ENCODE measurements at regions not wholly inside any gene's neighbourhood (a gene's known extent, or its start where the extent isn't known, plus 50 kb on each side); places are given as distances from the start of the nearest gene placed in this dataset.

GRCh38 chr11:23564370-23564769 lies 704.1 kb upstream of the CCDC179 start:
- TF ChIP-seq CTCF (IDR thresholded peaks at IDR 0.05; ENCODE audit: low read length, missing control alignments), result no peak
- DNase-seq (ENCODE audit: low read depth), result no peak
- no peak overlapping the region for H3K4me3 ChIP-seq (replicated peaks; ENCODE audit: low read depth, low read length)

- no peak for DNase-seq (ENCODE audit: low read depth)
- no peak for TF ChIP-seq CTCF (IDR thresholded peaks at IDR 0.05; ENCODE audit: low read length, missing control alignments)
- no peak overlapping the region for H3K4me3 ChIP-seq (replicated peaks; ENCODE audit: low read depth, low read length)
These were observed 708.9 kb upstream of the CCDC179 start for GRCh38 chr11:23569134-23569533.

GRCh38 chr11:23569547-23569946 lies 709.3 kb upstream of the CCDC179 start:
- no peak overlapping the region for H3K4me3 ChIP-seq (replicated peaks; ENCODE audit: low read depth, low read length)

GRCh38 chr11:23570828-23571227 lies 710.6 kb upstream of the CCDC179 start:
- DNase-seq (ENCODE audit: low read depth), result peak; percentile 24
- H3K4me3 ChIP-seq (replicated peaks; ENCODE audit: low read depth, low read length), result no peak overlapping the region
- TF ChIP-seq CTCF (IDR thresholded peaks at IDR 0.05; ENCODE audit: low read length, missing control alignments), result no peak

More at GRCh38 chr11:23569547-23569946, 709.3 kb upstream of the CCDC179 start:
- no peak for TF ChIP-seq CTCF (IDR thresholded peaks at IDR 0.05; ENCODE audit: low read length, missing control alignments)
- no peak for DNase-seq (ENCODE audit: low read depth)

GRCh38 chr11:23573429-23573828 lies 713.2 kb upstream of the CCDC179 start:
- no peak for DNase-seq (ENCODE audit: low read depth)
- H3K4me3 ChIP-seq (replicated peaks; ENCODE audit: low read depth, low read length), result no peak overlapping the region
- no peak for TF ChIP-seq CTCF (IDR thresholded peaks at IDR 0.05; ENCODE audit: low read length, missing control alignments)

GRCh38 chr11:23574149-23574548 lies 713.9 kb upstream of the CCDC179 start:
- no peak for TF ChIP-seq CTCF (IDR thresholded peaks at IDR 0.05; ENCODE audit: low read length, missing control alignments)
- no peak for DNase-seq (ENCODE audit: low read depth)
- H3K4me3 ChIP-seq (replicated peaks; ENCODE audit: low read depth, low read length), result no peak overlapping the region

GRCh38 chr11:23577296-23577695 lies 717.0 kb upstream of the CCDC179 start:
- no peak overlapping the region for H3K4me3 ChIP-seq (replicated peaks; ENCODE audit: low read depth, low read length)
- no peak for TF ChIP-seq CTCF (IDR thresholded peaks at IDR 0.05; ENCODE audit: low read length, missing control alignments)
- DNase-seq (ENCODE audit: low read depth), result no peak

Data from fibroblast of pulmonary artery (primary cell).